GM10266 (cell line): ENCODE measurements at regions not wholly inside any gene's neighbourhood (a gene's known extent, or its start where the extent isn't known, plus 50 kb on each side); places are given as distances from the start of the nearest gene placed in this dataset.

Experiments used
- DNase-seq: peaks from one replicate; pipeline ENCODE4 v3.0.0; 2012; ENCODE audit errors: extremely low spot score
- CTCF ChIP-seq: IDR thresholded peaks from 2 replicates; pipeline ENCODE4 v1.5.1; 2012; ENCODE audit warnings: mild to moderate bottlenecking, low read depth; ENCODE audit not compliant: control insufficient read depth, insufficient read depth; ENCODE audit errors: missing control alignments

GRCh38 chr11:92504534-92504933, 279.9 kb downstream of the FAT3 start:
- DNase-seq, result no peak
- no peak for TF ChIP-seq CTCF

DNA sequence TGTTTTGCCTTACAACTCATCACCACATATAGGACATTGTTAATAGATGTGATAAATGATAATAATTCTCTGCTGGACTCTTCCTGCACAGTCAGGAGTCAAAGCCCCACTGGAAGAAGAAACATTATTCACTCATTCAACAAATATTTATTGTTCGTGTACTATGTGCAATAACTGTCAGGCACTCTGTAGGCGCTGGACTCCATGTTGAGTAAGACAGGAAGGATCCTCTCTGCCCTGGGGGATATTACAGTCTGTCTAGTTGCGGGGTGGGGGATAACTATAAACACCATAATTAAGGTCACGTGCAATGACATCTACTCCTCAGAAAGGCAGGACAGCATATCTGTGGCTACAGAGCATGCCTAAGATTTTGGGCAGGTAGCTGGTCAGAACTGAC, 281.1 kb downstream of the FAT3 start:
- no peak for DNase-seq
- TF ChIP-seq CTCF, result no peak

DNA sequence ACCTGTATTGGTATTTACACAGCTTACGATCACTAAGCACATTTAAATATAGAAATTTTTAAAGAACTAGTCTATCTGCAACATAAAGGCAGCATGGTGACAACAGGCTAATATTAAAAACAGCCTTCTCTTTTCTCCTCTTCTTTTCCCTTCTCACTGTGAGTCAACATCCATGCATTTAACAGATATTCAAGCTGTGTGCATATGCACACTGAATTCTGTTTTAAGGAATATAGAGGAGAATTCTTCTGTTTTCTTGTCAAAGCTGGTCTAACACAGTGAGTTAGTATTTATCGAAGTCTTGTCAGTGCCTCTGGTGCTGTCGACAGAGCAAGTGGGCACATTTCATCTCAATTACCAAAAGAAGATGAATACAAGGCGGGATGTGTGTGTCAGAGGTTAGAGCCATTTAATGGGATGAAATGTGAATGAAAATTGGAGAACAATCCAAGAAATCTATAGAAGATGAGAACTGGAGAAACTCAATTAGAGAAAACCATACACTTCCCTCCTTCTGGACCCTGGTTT, 282.3 kb downstream of the FAT3 start:
- no peak for TF ChIP-seq CTCF
- no peak for DNase-seq

- DNase-seq, result no peak
- TF ChIP-seq CTCF, result no peak
Measured at GRCh38 chr11:92510591-92510990, 286.0 kb downstream of the FAT3 start.

- DNase-seq, result no peak
- no peak for TF ChIP-seq CTCF
Measured at GRCh38 chr11:92511522-92512203, 287.0 kb downstream of the FAT3 start.

GRCh38 chr11:92512204-92512569, 287.6 kb downstream of the FAT3 start:
- no peak for DNase-seq
- no peak for TF ChIP-seq CTCF

DNA sequence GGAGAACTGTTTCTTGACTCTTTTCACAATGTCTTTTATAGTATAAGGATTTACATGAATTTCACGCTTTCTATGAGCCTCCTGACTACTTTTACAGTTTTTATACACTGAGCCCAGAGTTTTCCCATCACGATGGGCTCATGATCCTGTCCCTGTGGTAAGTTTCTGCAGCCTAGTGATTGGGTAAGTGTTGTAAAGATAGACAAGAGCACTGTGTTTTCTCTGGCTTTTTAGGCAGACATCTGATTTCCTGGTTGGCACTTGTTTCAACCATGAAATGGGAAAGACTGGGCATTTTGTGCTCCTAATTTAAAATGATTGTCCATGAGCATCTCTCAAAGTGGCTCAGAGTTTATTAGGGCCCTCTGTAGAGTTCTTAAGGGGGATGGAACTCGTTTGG, 299.0 kb downstream of the FAT3 start:
- no peak for DNase-seq
- TF ChIP-seq CTCF, result no peak
